PC-9 (cell line): ENCODE measurements at regions not wholly inside any gene's neighbourhood (a gene's known extent, or its start where the extent isn't known, plus 50 kb on each side); places are given as distances from the start of the nearest gene placed in this dataset.

ENCODE experiments used
- EZH2 ChIP-seq: fragments of 200-600 bp; sonication (generic); IDR thresholded peaks from 2 replicates; pipeline ENCODE4 v1.8.0; 2017; ENCODE audit warnings: antibody characterized with exemption, low read depth
- TF ChIP-seq, protein P1 (sequence below): fragments of 200-600 bp; sonication (generic); conservative IDR thresholded peaks from 2 replicates; pipeline ENCODE4 v1.6.1; 2017; ENCODE audit warnings: mixed run types, antibody characterized with exemption, mild to moderate bottlenecking, moderate library complexity

DNA sequence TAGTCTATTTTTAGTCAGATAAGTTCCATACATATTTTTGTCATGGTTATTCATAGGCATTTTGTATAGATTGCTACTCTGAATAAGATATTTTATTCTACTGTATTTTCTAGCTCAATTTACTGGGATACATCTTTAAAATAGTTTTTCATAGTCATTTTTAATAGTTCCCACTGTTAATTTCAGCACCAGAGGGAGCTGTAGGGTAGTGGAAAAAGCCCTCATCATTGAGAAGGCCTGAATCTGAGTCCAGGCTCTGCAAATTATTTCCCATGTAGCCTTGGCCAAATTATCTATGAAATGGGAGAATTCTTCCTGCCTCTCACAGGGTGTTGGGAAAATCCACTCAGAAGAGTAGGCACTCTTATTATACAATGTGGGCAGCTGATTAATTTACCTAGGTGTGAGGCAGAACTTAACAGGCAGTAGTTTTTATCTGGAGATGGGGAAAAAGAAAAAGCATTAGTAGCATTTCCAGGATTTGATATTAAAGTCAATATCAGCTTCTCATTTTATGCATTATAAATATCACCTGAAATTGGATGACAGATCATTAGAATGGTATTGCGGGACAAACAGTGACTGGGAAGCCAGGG lies 102.9 kb upstream of the PAQR3 start:
- TF ChIP-seq, protein P1, sequence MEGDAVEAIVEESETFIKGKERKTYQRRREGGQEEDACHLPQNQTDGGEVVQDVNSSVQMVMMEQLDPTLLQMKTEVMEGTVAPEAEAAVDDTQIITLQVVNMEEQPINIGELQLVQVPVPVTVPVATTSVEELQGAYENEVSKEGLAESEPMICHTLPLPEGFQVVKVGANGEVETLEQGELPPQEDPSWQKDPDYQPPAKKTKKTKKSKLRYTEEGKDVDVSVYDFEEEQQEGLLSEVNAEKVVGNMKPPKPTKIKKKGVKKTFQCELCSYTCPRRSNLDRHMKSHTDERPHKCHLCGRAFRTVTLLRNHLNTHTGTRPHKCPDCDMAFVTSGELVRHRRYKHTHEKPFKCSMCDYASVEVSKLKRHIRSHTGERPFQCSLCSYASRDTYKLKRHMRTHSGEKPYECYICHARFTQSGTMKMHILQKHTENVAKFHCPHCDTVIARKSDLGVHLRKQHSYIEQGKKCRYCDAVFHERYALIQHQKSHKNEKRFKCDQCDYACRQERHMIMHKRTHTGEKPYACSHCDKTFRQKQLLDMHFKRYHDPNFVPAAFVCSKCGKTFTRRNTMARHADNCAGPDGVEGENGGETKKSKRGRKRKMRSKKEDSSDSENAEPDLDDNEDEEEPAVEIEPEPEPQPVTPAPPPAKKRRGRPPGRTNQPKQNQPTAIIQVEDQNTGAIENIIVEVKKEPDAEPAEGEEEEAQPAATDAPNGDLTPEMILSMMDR, result peak; percentile 70
- no peak for TF ChIP-seq EZH2
